ENCODE measurements at regions not wholly inside any gene's neighbourhood (a gene's known extent, or its start where the extent isn't known, plus 50 kb on each side); places are given as distances from the start of the nearest gene placed in this dataset.
"Not testable (repeated sequence)": the region's sequence is repeated elsewhere in the genome, so short reads cannot be mapped to it uniquely, and the experiment has no call there.

GRCh38 chr12:124476011-124476400 lies 91.4 kb downstream of the NCOR2 start:
- no peak for DNase-seq (ENCODE audit: low spot score)

DNA sequence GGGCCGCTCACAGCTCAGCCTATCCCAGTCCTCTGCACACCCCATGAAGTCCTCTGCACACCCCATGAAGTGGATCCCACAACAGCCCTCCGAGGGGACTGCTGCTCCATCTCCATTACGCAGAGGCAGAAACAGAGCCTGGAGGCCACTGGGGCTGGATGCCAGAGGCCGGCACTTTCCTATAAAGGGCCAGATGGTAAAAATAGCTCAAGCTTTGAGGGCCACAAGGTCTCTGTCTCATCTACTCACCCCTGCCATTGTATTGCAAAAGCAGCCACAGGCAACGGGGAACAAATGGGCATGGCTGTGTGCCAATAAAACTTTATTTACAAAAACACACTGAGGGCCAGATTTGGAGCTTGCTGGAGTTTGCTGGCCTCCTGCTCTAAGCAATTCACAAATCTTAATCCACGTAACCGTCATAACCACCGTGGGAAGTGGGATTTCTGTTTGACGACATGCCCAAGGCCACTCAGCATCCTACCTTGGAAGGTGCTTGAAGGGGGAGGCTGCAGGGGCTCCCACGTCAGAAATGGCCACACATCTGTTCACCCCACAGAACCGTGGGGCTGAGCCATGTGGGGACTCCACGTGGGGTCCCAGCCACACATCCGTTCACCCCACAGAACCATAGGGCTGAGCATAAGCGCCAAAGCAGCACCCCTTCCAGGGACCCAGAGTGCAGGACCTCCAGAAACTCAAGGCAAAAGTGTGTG lies 92.0 kb downstream of the NCOR2 start:
- DNase-seq (ENCODE audit: low spot score): no peak

GRCh38 chr12:124474709-124475108 lies 92.7 kb downstream of the NCOR2 start:
- DNase-seq (ENCODE audit: low spot score): no peak

DNA sequence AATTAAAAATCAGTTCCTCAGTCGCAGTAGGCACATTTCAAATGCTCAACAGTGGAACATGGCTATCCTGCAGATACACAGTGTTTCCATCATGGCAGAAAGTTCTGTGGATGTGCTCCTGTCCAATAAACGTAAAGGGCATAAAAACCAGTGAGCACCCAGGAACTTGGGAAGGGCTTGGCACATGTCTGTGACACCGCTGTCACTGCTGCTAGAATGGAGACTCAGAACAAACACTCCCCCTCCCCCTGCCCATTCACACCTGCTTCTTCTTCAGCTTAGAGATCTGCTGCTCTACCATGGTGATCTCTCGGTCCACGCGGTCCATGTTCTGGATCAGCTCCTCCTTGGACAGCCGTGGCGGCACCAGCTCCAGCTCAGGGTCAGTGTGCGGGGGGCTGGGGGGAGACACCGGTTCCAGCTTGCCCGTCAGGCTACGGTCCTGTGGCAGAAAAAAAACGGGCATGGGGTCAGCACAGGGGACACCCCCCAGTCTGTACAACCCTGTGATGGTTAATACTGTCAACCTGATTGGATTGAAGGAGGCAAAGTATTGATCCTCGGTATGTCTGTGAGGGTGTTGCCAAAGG lies 94.6 kb downstream of the NCOR2 start:
- DNase-seq (ENCODE audit: low spot score): no peak

DNA sequence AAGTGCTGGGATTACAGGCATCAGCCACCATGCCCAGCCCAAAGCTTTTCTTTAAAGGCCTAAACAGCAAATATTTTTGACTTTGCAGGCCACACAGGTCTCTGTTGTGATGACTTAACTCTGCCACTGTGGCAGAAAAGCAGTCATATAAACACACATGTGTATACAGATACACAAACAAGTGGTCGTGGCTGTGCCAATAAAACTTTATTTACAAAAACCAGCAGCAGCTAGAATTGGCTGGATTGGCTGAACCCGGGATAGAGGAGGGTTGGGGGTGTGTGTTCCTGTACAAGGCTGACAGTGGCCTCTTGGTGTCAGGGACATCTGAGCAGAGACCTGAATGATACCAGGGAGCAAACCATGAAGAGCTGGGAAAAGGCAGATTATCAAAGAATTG lies 95.6 kb downstream of the NCOR2 start:
- DNase-seq (ENCODE audit: low spot score): no peak

DNA sequence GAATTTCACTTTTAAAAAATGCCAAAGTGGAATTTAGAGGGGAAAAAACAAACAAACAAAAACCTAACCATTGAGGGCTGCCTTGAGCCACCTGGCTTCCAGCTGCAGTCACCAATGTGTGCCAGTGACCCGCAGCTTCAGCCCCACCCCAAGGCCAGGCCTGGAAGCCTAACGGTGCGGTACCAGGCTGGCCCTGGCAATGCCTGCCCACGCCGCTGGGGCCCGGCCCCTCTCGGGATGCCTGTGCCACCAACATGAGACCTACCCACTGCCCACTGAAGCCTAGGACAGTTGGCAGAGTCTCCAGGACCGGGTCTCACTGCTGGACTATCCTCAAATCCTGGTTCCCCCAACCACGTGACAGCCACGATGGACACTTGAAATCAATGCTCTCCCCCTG lies 96.6 kb downstream of the NCOR2 start:
- no peak for DNase-seq (ENCODE audit: low spot score)

- no peak for DNase-seq (ENCODE audit: low spot score)
Measured at GRCh38 chr12:124470139-124470538, 97.3 kb downstream of the NCOR2 start.

DNA sequence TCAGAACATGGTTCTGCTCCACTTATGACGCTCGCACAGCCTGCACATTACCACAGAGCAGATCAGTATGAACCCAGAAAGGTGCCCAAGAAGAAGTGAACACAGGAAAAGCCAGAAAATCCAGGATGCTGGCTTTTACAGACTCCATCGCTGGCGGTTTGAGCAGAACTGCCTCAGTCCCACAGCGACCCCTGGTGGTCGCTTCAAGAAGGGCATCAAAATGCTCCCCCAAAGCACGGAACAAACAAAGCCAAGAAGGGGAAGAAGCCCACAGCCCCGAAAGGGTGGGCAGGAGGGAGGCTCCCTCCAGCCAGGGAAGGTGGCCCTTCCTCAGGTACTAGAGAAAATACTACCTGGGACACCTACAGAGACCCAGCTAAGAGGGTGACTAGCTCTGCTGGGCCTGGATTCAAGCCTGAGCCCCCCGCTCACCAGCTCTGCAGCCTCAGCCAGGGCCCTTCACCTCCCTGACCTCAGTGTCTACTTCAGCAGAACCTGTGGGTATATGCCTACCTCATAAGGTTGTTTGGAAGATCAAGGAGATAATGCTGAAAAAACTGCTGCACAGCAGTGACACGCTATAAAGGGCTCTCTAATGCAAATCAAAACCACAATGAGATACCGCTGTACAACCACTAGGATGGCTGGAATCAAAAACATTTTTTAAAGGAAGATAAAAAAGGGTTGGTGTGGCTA lies 98.1 kb downstream of the NCOR2 start:
- DNase-seq (ENCODE audit: low spot score): no peak

- DNase-seq (ENCODE audit: low spot score): not testable (repeated sequence)
Measured at GRCh38 chr12:124467549-124467948, 99.9 kb downstream of the NCOR2 start.

- DNase-seq (ENCODE audit: low spot score): no peak
Measured at GRCh38 chr12:124466216-124467128, 100.9 kb downstream of the NCOR2 start.

DNA sequence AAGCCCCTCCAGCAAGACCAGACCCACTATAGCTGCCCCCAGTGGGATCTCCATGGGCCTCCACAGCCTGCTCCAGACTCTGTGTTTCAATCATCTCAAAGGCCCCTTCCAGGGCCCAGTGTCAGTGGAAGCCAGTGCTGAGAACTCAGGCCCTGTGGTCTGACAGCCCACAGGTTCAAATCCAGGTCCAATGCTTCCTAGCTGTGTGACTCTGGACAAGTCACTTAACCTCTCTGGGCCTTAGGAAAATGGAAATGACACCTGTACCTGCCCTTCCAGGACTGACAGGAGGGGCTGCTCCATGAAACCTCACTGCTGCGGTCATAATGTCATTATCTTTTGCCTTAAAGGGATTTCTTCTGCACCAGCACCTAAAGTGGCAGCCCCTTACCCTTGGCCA lies 101.9 kb downstream of the NCOR2 start:
- no peak for DNase-seq (ENCODE audit: low spot score)

DNA sequence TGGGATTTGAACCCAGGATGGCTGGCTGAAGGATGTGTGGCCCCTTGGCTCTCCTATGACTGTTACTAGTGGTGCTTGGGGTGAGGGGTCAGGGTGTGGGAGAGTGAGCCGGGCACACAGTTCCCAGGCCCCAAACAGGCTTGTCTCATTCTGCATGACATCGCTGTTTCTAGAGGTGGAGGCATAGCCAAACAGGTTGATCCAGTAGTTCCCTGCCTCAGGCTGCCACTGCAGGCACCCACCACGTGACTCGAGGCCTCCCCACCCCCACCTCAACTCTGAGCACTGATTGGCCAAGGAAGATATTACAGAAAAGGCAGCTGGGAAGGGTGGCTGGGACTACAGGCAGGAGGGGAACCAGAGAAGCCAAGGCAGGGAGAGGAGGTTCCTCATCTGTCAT lies 102.6 kb downstream of the NCOR2 start:
- no peak for DNase-seq (ENCODE audit: low spot score)

DNA sequence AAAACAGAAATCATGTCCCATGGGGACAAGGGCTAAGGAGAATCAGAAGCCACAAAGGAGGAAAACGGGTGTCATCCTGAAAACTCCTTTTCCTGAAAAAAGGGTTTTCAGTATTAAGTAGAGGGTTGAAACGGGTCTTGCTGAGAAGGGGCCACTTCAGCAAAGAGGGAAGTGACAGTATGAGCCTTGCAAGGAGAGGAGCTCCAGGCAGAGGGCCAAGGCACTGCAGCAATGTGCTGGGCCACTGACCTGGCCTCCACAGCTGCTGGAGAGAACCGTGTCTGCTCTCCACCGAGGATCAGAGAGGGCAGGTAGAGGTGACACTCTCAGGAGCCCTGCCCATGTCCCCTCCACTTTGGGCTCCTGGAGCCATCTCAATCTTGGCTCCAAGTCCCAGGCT lies 103.3 kb downstream of the NCOR2 start:
- no peak for DNase-seq (ENCODE audit: low spot score)

GRCh38 chr12:124463341-124463921 lies 104.0 kb downstream of the NCOR2 start:
- DNase-seq (ENCODE audit: low spot score): no peak

GRCh38 chr12:124462750-124463149 lies 104.7 kb downstream of the NCOR2 start:
- no peak for DNase-seq (ENCODE audit: low spot score)

- DNase-seq (ENCODE audit: low spot score): no peak
Measured at GRCh38 chr12:124461851-124462623, 105.4 kb downstream of the NCOR2 start.

DNA sequence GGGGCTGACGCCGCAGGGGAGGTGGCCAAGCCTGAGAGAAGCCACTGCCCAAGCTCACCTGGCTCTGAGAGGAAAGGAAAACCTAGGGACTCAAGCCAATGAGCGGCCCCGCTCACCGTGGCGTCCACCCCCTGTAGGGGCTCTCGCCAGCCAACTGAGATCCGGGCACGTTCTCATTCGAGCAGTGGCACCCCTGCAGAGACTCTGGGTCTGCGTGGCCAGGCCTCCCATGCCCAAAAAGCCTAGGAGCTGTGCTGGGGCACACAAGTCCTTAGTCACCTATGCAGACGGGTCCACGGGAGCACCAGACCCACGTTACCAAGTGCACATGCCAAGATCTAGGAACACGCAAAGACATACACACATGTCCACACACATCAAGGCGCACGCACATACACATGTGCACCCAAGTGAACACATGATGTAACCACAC lies 106.2 kb downstream of the NCOR2 start:
- DNase-seq (ENCODE audit: low spot score): no peak

GRCh38 chr12:124460771-124461170 lies 106.6 kb downstream of the NCOR2 start:
- no peak for DNase-seq (ENCODE audit: low spot score)

- DNase-seq (ENCODE audit: low spot score): no peak
Measured at GRCh38 chr12:124459852-124460645, 107.4 kb downstream of the NCOR2 start.
